ENCODE measurements at regions not wholly inside any gene's neighbourhood (a gene's known extent, or its start where the extent isn't known, plus 50 kb on each side); places are given as distances from the start of the nearest gene placed in this dataset.

- TF ChIP-seq CTCF (IDR thresholded peaks at IDR 0.05; ENCODE audit: borderline replicate concordance, extremely low read depth, low read length, poor library complexity, severe bottlenecking) (no peak), EZH2 (IDR thresholded peaks at IDR 0.05; ENCODE audit: borderline replicate concordance, low read depth, low read length, severe bottlenecking) (no peak)
These were observed 244.2 kb downstream of the PIK3R1 start for GRCh38 chr5:68459810-68460139.

Data from DND-41 (cell line).